SK-N-SH (cell line): ENCODE measurements at regions not wholly inside any gene's neighbourhood (a gene's known extent, or its start where the extent isn't known, plus 50 kb on each side); places are given as distances from the start of the nearest gene placed in this dataset.

Source experiments
- CTCF ChIA-PET: fragments of 300-600, 350-600 bp; formaldehyde crosslinking; extraction: SDS; loops from one replicate; lab custom pipeline; 2021; lab: Yijun Ruan, JAX
- POLR2A ChIA-PET: fragments of 350-600 bp; sonication (Branson Sonifier 250); formaldehyde crosslinking; extraction: SDS; loops from one replicate; lab custom pipeline; 2020; ENCODE audit warnings: antibody characterized with exemption, inconsistent platforms; lab: Yijun Ruan, JAX
- DNase-seq: peaks from one replicate; pipeline ENCODE4 v3.0.0; 2012
- H2AFZ ChIP-seq: fragments of 200-600 bp; sonication (generic); 2 replicates; pipeline ENCODE4 v1.8.1; 2016; ENCODE audit warnings: antibody characterized with exemption, mild to moderate bottlenecking, low read depth
- H3F3A ChIP-seq: fragments of 200-600 bp; sonication (generic); replicated peaks from 2 replicates; pipeline ENCODE3; 2016; ENCODE audit warnings: antibody characterized with exemption, mild to moderate bottlenecking; ENCODE audit not compliant: insufficient read depth
- H3K27ac ChIP-seq, 2 experiments: fragments of 200-500 bp in 1 of 2; fragments of 200-600 bp in 1 of 2; sonication (Bioruptor generic) in 1 of 2; sonication (generic), shearing (Covaris generic) in 1 of 2; 2 replicates each; pipeline versions ENCODE4 v1.5.1 to v1.6.1; 2014 to 2016; ENCODE audit warnings: low read depth in 2 of 2, inconsistent platforms in 1 of 2, low read length in 1 of 2, mild to moderate bottlenecking in 1 of 2, mixed read lengths in 1 of 2
- H3K27me3 ChIP-seq: fragments of 200-600 bp; sonication (generic), shearing (Covaris generic); 2 replicates; pipeline ENCODE4 v1.6.1; 2016; ENCODE audit warnings: mixed run types; ENCODE audit not compliant: insufficient read depth
- H3K36me3 ChIP-seq, 2 experiments: fragments of 200-500 bp in 1 of 2; fragments of 200-600 bp in 1 of 2; sonication (Bioruptor generic) in 1 of 2; sonication (generic) in 1 of 2; replicated peaks in 1 of 2; 2 replicates each; pipeline versions ENCODE3 to v1.5.1; 2014 to 2016; ENCODE audit warnings: low read length in 1 of 2, mild to moderate bottlenecking in 1 of 2; ENCODE audit not compliant: insufficient read depth in 2 of 2, control insufficient read depth in 1 of 2
- H3K4me1 ChIP-seq, 2 experiments: fragments of 200-500 bp in 1 of 2; fragments of 200-600 bp in 1 of 2; sonication (Bioruptor generic) in 1 of 2; sonication (generic), shearing (Covaris generic) in 1 of 2; 2 replicates each; pipeline versions ENCODE4 v1.5.1 to v1.6.1; 2014 to 2016; ENCODE audit warnings: low read depth in 1 of 2, low read length in 1 of 2, mixed run types in 1 of 2; ENCODE audit not compliant: insufficient read depth in 2 of 2, control insufficient read depth in 1 of 2
- H3K4me2 ChIP-seq: fragments of 200-600 bp; sonication (generic), shearing (Covaris generic); 2 replicates; pipeline ENCODE4 v1.6.1; 2017; ENCODE audit warnings: mixed run types
- H3K4me3 ChIP-seq, 2 experiments: fragments of 200-500 bp in 1 of 2; fragments of 200-600 bp in 1 of 2; sonication (Bioruptor generic) in 1 of 2; sonication (generic), shearing (Covaris generic) in 1 of 2; 2 replicates each; pipeline versions ENCODE4 v1.5.1 to v1.8.1; 2014 to 2016; ENCODE audit warnings: low read depth in 2 of 2, inconsistent platforms in 1 of 2, low read length in 1 of 2, mild to moderate bottlenecking in 1 of 2, mixed read lengths in 1 of 2, moderate library complexity in 1 of 2
- H3K79me2 ChIP-seq: fragments of 200-600 bp; sonication (generic); 2 replicates; pipeline ENCODE4 v1.8.1; 2017; ENCODE audit warnings: mild to moderate bottlenecking; ENCODE audit not compliant: insufficient read depth
- H3K9ac ChIP-seq: fragments of 200-600 bp; sonication (generic); 2 replicates; pipeline ENCODE4 v1.6.1; 2017; ENCODE audit warnings: mixed run types
- H3K9me2 ChIP-seq: fragments of 200-600 bp; sonication (generic); 2 replicates; pipeline ENCODE4 v1.6.1; 2017; ENCODE audit warnings: mixed run types
- H3K9me3 ChIP-seq: fragments of 200-600 bp; sonication (generic); 2 replicates; pipeline ENCODE4 v1.6.1; 2017; ENCODE audit warnings: mixed run types, mild to moderate bottlenecking, moderate library complexity
- H4K20me1 ChIP-seq: fragments of 200-600 bp; sonication (generic); 2 replicates; pipeline ENCODE4 v1.6.1; 2017; ENCODE audit warnings: mild to moderate bottlenecking, mixed run types; ENCODE audit not compliant: insufficient read depth
- CHD2 ChIP-seq: fragments of 150-350 bp; IDR thresholded peaks from 2 replicates; pipeline ENCODE4 v1.6.1; 2018; ENCODE audit warnings: low read length; ENCODE audit not compliant: partially characterized antibody
- CTCF ChIP-seq: fragments of 200-600 bp; sonication (generic); IDR thresholded peaks from 2 replicates; pipeline ENCODE4 v1.6.1; 2017; ENCODE audit warnings: antibody characterized with exemption, mild to moderate bottlenecking, moderate library complexity
- ELF1 ChIP-seq: IDR thresholded peaks from 2 replicates; pipeline ENCODE4 v1.4.0; 2012
- FOSL2 ChIP-seq: IDR thresholded peaks from 2 replicates; pipeline ENCODE4 v1.4.0; 2012; ENCODE audit warnings: low read depth, mild to moderate bottlenecking, moderate library complexity, borderline replicate concordance
- FOXM1 ChIP-seq: IDR thresholded peaks from 2 replicates; pipeline ENCODE4 v1.4.0; 2012; ENCODE audit warnings: low read depth, mild to moderate bottlenecking
- IRF3 ChIP-seq: fragments of 150-350 bp; IDR thresholded peaks from 2 replicates; pipeline ENCODE4 v1.6.1; 2016; ENCODE audit warnings: mild to moderate bottlenecking, low read depth, low read length
- MAX ChIP-seq: IDR thresholded peaks from 2 replicates; pipeline ENCODE4 v1.4.0; 2012; ENCODE audit warnings: low read depth
- MXI1 ChIP-seq: IDR thresholded peaks from 2 replicates; pipeline ENCODE4 v1.6.1; 2012; ENCODE audit warnings: mild to moderate bottlenecking, low read depth, low read length, improper control_type of control experiment
- NFIC ChIP-seq: IDR thresholded peaks from 2 replicates; pipeline ENCODE4 v1.4.0; 2012; ENCODE audit warnings: borderline replicate concordance
- NRF1 ChIP-seq: IDR thresholded peaks from 2 replicates; pipeline ENCODE4 v1.6.1; 2012; ENCODE audit warnings: low read depth, mild to moderate bottlenecking, low read length
- POLR2AphosphoS5 ChIP-seq: IDR thresholded peaks from 2 replicates; pipeline ENCODE4 v1.6.1; 2012; ENCODE audit warnings: low read depth, low read length
- RXRA ChIP-seq: IDR thresholded peaks from 2 replicates; pipeline ENCODE4 v1.4.0; 2012; ENCODE audit warnings: low read depth, mild to moderate bottlenecking, borderline replicate concordance
- SIN3A ChIP-seq: IDR thresholded peaks from 2 replicates; pipeline ENCODE4 v1.6.1; 2012; ENCODE audit warnings: low read depth, mild to moderate bottlenecking, low read length, moderate library complexity, borderline replicate concordance
- SMC3 ChIP-seq: IDR thresholded peaks from 2 replicates; pipeline ENCODE4 v1.6.1; 2012; ENCODE audit warnings: low read depth, low read length, improper control_type of control experiment
- TCF12 ChIP-seq: IDR thresholded peaks from 2 replicates; pipeline ENCODE4 v1.4.0; 2012
- TEAD4 ChIP-seq: IDR thresholded peaks from 2 replicates; pipeline ENCODE4 v1.4.0; 2012; ENCODE audit warnings: mild to moderate bottlenecking, borderline replicate concordance; ENCODE audit not compliant: insufficient read depth
- USF1 ChIP-seq: IDR thresholded peaks from 2 replicates; pipeline ENCODE4 v1.4.0; 2012; ENCODE audit warnings: low read depth, borderline replicate concordance
- USF2 ChIP-seq: fragments of 150-350 bp; IDR thresholded peaks from 2 replicates; pipeline ENCODE4 v1.6.1; 2017; ENCODE audit warnings: antibody characterized with exemption, low read length, low read depth, borderline replicate concordance
- YY1 ChIP-seq: IDR thresholded peaks from 2 replicates; pipeline ENCODE4 v1.4.0; 2012; ENCODE audit warnings: low read depth, mild to moderate bottlenecking
- ZBTB33 ChIP-seq: IDR thresholded peaks from 2 replicates; pipeline ENCODE4 v1.4.0; 2012; ENCODE audit warnings: low read depth, borderline replicate concordance
- WGBS: methylation state at CpG from one replicate; pipeline ENCODE4 v1.1.6; 2017; ENCODE audit warnings: low lambda C conversion rate; 5-methylcytosine and 5-hydroxymethylcytosine counted together

GRCh38 chr3:193780810-193781478 lies 187.9 kb downstream of the OPA1 start (continued):
- TF ChIP-seq CTCF (peak; percentile 83), NRF1 (peak; percentile 9; the same call in 1 of the 2 replicates), IRF3 (no peak), FOXM1 (no peak), TEAD4 (no peak), POLR2AphosphoS5 (no peak), FOSL2 (no peak), MXI1 (no peak), ZBTB33 (no peak), YY1 (no peak), USF2 (no peak), MAX (no peak)

- peaks cover 2% of the 10 kb centered on the region for H3F3A ChIP-seq
- H3K9me3 ChIP-seq: no peaks in the 10 kb centered on the region; the same call in 1 of the 2 replicates
- no peaks in the 10 kb centered on the region for H4K20me1 ChIP-seq
- ChIA-PET POLR2A (interaction anchor here (1.2 kb wide), 1 partner anchor 533 kb away, joined by 6 read pairs; no protein-coding TSS in a partner anchor), CTCF (interaction anchor here (1.0 to 13.1 kb wide), 9 partner anchors 16 to 622 kb away, joined by 3 to 246 read pairs (median 6); partner anchors contain the start of gene HES1)
- no peak overlapping the region for H3K27ac ChIP-seq
- H3K4me2 ChIP-seq: no peak overlapping the region
- H3K27me3 ChIP-seq: peaks cover 15% of the 10 kb centered on the region; the same call in 1 of the 2 replicates
- no peak overlapping the region for H2AFZ ChIP-seq
- no peak for DNase-seq
- no peaks in the 10 kb centered on the region for H3K9me2 ChIP-seq
- H3K79me2 ChIP-seq: no peaks in the 10 kb centered on the region
- H3K9ac ChIP-seq: no peak overlapping the region
- H3K36me3 ChIP-seq: no peaks in the 10 kb centered on the region
- no peak overlapping the region for H3K4me3 ChIP-seq
- peaks cover 17 to 34% of the 10 kb centered on the region in 2 experiments; a peak in 3 of 4 replicates for H3K4me1 ChIP-seq
- WGBS: 51% methylated on average over 9 of the region's 9 CpGs
- TF ChIP-seq SIN3A: no peak
- TF ChIP-seq RXRA: no peak
- TF ChIP-seq NFIC: no peak
- no peak for TF ChIP-seq YY1
- no peak for TF ChIP-seq USF1
- TF ChIP-seq TCF12: no peak
- no peak for TF ChIP-seq FOSL2
- no peak for TF ChIP-seq CHD2
- TF ChIP-seq USF2: no peak
- TF ChIP-seq CTCF: no peak
- no peak for TF ChIP-seq ELF1
- TF ChIP-seq SMC3: no peak
Measured at GRCh38 chr3:193782276-193782647, 189.3 kb downstream of the OPA1 start.
